ENCODE measurements at regions not wholly inside any gene's neighbourhood (a gene's known extent, or its start where the extent isn't known, plus 50 kb on each side); places are given as distances from the start of the nearest gene placed in this dataset.

GRCh38 chr5:92930057-92930456 is 651.0 kb downstream of the NR2F1-AS1 start:
- TF ChIP-seq SRF (IDR thresholded peaks at IDR 0.05; ENCODE audit: low read depth in 2 of 2, low read length in 2 of 2), result no peak
- no peak for TF ChIP-seq CTCF (IDR thresholded peaks at IDR 0.05 in 2 of 3, conservative IDR thresholded peaks at IDR 0.05 in 1 of 3; ENCODE audit: control insufficient read depth in 2 of 3, extremely low read depth in 1 of 3, insufficient read depth in 1 of 3, low read depth in 3 of 3, low read length in 3 of 3)
- no peak for TF ChIP-seq POLR2A (IDR thresholded peaks at IDR 0.05; ENCODE audit: low read depth, low read length)
- TF ChIP-seq POLR2AphosphoS5 (IDR thresholded peaks at IDR 0.05; ENCODE audit: low read length), result no peak
- TF ChIP-seq, protein P1, sequence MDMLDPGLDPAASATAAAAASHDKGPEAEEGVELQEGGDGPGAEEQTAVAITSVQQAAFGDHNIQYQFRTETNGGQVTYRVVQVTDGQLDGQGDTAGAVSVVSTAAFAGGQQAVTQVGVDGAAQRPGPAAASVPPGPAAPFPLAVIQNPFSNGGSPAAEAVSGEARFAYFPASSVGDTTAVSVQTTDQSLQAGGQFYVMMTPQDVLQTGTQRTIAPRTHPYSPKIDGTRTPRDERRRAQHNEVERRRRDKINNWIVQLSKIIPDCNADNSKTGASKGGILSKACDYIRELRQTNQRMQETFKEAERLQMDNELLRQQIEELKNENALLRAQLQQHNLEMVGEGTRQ (IDR thresholded peaks at IDR 0.05; ENCODE audit: borderline replicate concordance, low read depth, low read length), result no peak
- no peak for TF ChIP-seq NRF1 (conservative IDR thresholded peaks at IDR 0.05; ENCODE audit: low read depth, low read length)
- no peak for TF ChIP-seq USF1 (IDR thresholded peaks at IDR 0.05; ENCODE audit: borderline replicate concordance, extremely low read length, insufficient read depth, low read depth, low read length)
- no peak for TF ChIP-seq DPF2 (IDR thresholded peaks at IDR 0.05)

Data from GM12878 (cell line).